H9 (cell line): ENCODE measurements at regions not wholly inside any gene's neighbourhood (a gene's known extent, or its start where the extent isn't known, plus 50 kb on each side); places are given as distances from the start of the nearest gene placed in this dataset.

Experiments used
- DNase-seq: peaks from one replicate; pipeline ENCODE4 v3.0.0-alpha.2; 2017
- H2AFZ ChIP-seq: one replicate; pipeline ENCODE4 v1.6.1; 2013; ENCODE audit warnings: mild to moderate bottlenecking, low read length, control low read depth, moderate library complexity
- H2AK5ac ChIP-seq: 2 replicates; pipeline ENCODE4 v1.6.1; 2013; ENCODE audit warnings: low read length, control low read depth, mixed read lengths; ENCODE audit not compliant: insufficient read length
- H2BK120ac ChIP-seq: one replicate; pipeline ENCODE4 v1.6.1; 2013; ENCODE audit warnings: low read depth, mild to moderate bottlenecking, low read length, control low read depth, inconsistent platforms; ENCODE audit not compliant: poor library complexity, severe bottlenecking
- H2BK12ac ChIP-seq: 2 replicates; pipeline ENCODE4 v1.6.1; 2013; ENCODE audit warnings: low read length, control low read depth, mixed read lengths, low read depth; ENCODE audit not compliant: insufficient read length
- H2BK15ac ChIP-seq: 2 replicates; pipeline ENCODE4 v1.6.1; 2013; ENCODE audit warnings: low read depth, low read length, control low read depth
- H2BK20ac ChIP-seq: one replicate; pipeline ENCODE4 v1.6.1; 2013; ENCODE audit warnings: low read depth, mild to moderate bottlenecking, low read length, control low read depth, inconsistent platforms; ENCODE audit not compliant: poor library complexity, severe bottlenecking
- H2BK5ac ChIP-seq: 2 replicates; pipeline ENCODE4 v1.6.1; 2013; ENCODE audit warnings: low read length, control low read depth, mixed read lengths; ENCODE audit not compliant: insufficient read length
- H3K14ac ChIP-seq: 2 replicates; pipeline ENCODE4 v1.6.1; 2013; ENCODE audit warnings: low read length, control low read depth; ENCODE audit not compliant: insufficient read depth
- H3K18ac ChIP-seq: 2 replicates; pipeline ENCODE4 v1.6.1; 2013; ENCODE audit warnings: low read depth, mild to moderate bottlenecking, mixed read lengths, low read length, control low read depth; ENCODE audit not compliant: insufficient read length
- H3K23ac ChIP-seq: 2 replicates; pipeline ENCODE4 v1.6.1; 2013; ENCODE audit warnings: low read length, control low read depth, mixed read lengths, low read depth; ENCODE audit not compliant: insufficient read length
- H3K23me2 ChIP-seq: 2 replicates; pipeline ENCODE4 v1.6.1; 2013; ENCODE audit warnings: low read depth, mild to moderate bottlenecking, mixed read lengths, low read length, control low read depth; ENCODE audit not compliant: insufficient read length, poor library complexity, severe bottlenecking
- H3K27ac ChIP-seq: 2 replicates; pipeline ENCODE4 v1.5.1; 2013; ENCODE audit warnings: low read length, control low read depth, mixed read lengths, low read depth; ENCODE audit not compliant: insufficient read length
- H3K27me3 ChIP-seq: 2 replicates; pipeline ENCODE4 v1.6.1; 2013; ENCODE audit warnings: low read length, control low read depth, inconsistent platforms; ENCODE audit not compliant: insufficient read depth
- H3K4ac ChIP-seq: 2 replicates; pipeline ENCODE4 v1.6.1; 2013; ENCODE audit warnings: low read depth, mild to moderate bottlenecking, control low read depth, inconsistent platforms, low read length, moderate library complexity
- H3K4me1 ChIP-seq: 2 replicates; pipeline ENCODE4 v1.6.1; 2013; ENCODE audit warnings: low read length, control low read depth, inconsistent platforms; ENCODE audit not compliant: insufficient read depth
- H3K4me2 ChIP-seq: 2 replicates; pipeline ENCODE4 v1.6.1; 2013; ENCODE audit warnings: low read length, control low read depth, mixed read lengths; ENCODE audit not compliant: insufficient read length, insufficient read depth
- H3K56ac ChIP-seq: 2 replicates; pipeline ENCODE4 v1.6.1; 2013; ENCODE audit warnings: low read depth, mild to moderate bottlenecking, mixed read lengths, low read length, control low read depth; ENCODE audit not compliant: insufficient read length
- H3K79me1 ChIP-seq: 2 replicates; pipeline ENCODE4 v1.6.1; 2013; ENCODE audit warnings: low read depth, mild to moderate bottlenecking, moderate library complexity, low read length, control low read depth, inconsistent platforms; ENCODE audit not compliant: insufficient read depth, poor library complexity, severe bottlenecking
- H3K79me2 ChIP-seq: 2 replicates; pipeline ENCODE4 v1.6.1; 2013; ENCODE audit warnings: low read length, control low read depth, inconsistent platforms; ENCODE audit not compliant: insufficient read depth
- H3K9ac ChIP-seq: 2 replicates; pipeline ENCODE4 v1.6.1; 2013; ENCODE audit warnings: low read length, control low read depth, mixed read lengths; ENCODE audit not compliant: insufficient read length; ENCODE audit errors: extremely low read depth
- H3K9me3 ChIP-seq: one replicate; pipeline ENCODE4 v1.6.1; 2013; ENCODE audit warnings: low read depth, low read length, inconsistent platforms; ENCODE audit not compliant: control insufficient read depth
- H3T11ph ChIP-seq: one replicate; pipeline ENCODE4 v1.6.1; 2013; ENCODE audit warnings: mild to moderate bottlenecking, low read length, control low read depth, inconsistent platforms
- H4K20me1 ChIP-seq: one replicate; pipeline ENCODE4 v1.6.1; 2013; ENCODE audit not compliant: control insufficient read depth, insufficient read length, insufficient read depth
- H4K5ac ChIP-seq: 2 replicates; pipeline ENCODE4 v1.6.1; 2013; ENCODE audit warnings: low read depth, mild to moderate bottlenecking, mixed read lengths, low read length, control low read depth; ENCODE audit not compliant: insufficient read length
- H4K8ac ChIP-seq: replicated peaks from 2 replicates; pipeline ENCODE4 v1.6.1; 2013; ENCODE audit warnings: low read length, control low read depth, mixed read lengths, low read depth; ENCODE audit not compliant: insufficient read length
- H4K91ac ChIP-seq: 2 replicates; pipeline ENCODE4 v1.6.1; 2013; ENCODE audit warnings: low read depth, mild to moderate bottlenecking, moderate library complexity, mixed read lengths, low read length, control low read depth; ENCODE audit not compliant: insufficient read length
- H3K27ac Mint-ChIP-seq, 3 experiments: 2 replicates in 2 of 3; 3 replicates in 1 of 3; pipeline ENCODE4 v1.8.0; 2020 to 2021; ENCODE audit warnings: mixed read lengths in 3 of 3, mild to moderate bottlenecking in 1 of 3, moderate library complexity in 1 of 3
- H3K27me3 Mint-ChIP-seq: 2 replicates; pipeline ENCODE4 v1.8.0; 2021; ENCODE audit warnings: low read depth, mild to moderate bottlenecking, moderate library complexity, mixed read lengths
- H3K36me3 Mint-ChIP-seq, 3 experiments: 2 replicates in 2 of 3; 3 replicates in 1 of 3; pipeline ENCODE4 v1.8.0; 2020 to 2021; ENCODE audit warnings: low read depth in 3 of 3, mixed read lengths in 3 of 3; ENCODE audit not compliant: insufficient read depth in 1 of 3
- H3K4me1 Mint-ChIP-seq, 2 experiments: 2 replicates each; pipeline ENCODE4 v1.8.0; 2020; ENCODE audit warnings: mixed read lengths in 2 of 2
- H3K4me3 Mint-ChIP-seq, 2 experiments: 2 replicates in 1 of 2; 3 replicates in 1 of 2; pipeline ENCODE4 v1.8.0; 2020 to 2021; ENCODE audit warnings: mild to moderate bottlenecking in 2 of 2, mixed read lengths in 2 of 2, moderate library complexity in 1 of 2
- H3K9me3 Mint-ChIP-seq, 2 experiments: 2 replicates in 1 of 2; 3 replicates in 1 of 2; pipeline ENCODE4 v1.8.0; 2020; ENCODE audit warnings: mild to moderate bottlenecking in 2 of 2, mixed read lengths in 2 of 2, moderate library complexity in 1 of 2
- WGBS: extraction: QIAGEN DNeasy Blood & Tissue Kit; methylation state at CpG from one replicate; pipeline ENCODE4 v1.1.7; 2013; ENCODE audit warnings: missing lambda C conversion rate, low lambda C conversion rate, mixed read lengths; ENCODE audit not compliant: insufficient read length; ENCODE audit errors: extremely low coverage; 5-methylcytosine and 5-hydroxymethylcytosine counted together
- TF ChIP-seq, protein P1 (sequence below): fragments of 200-600 bp; sonication (generic); conservative IDR thresholded peaks from 3 replicates; pipeline ENCODE4 v1.8.0; 2021; ENCODE audit warnings: antibody characterized with exemption, mild to moderate bottlenecking

DNA sequence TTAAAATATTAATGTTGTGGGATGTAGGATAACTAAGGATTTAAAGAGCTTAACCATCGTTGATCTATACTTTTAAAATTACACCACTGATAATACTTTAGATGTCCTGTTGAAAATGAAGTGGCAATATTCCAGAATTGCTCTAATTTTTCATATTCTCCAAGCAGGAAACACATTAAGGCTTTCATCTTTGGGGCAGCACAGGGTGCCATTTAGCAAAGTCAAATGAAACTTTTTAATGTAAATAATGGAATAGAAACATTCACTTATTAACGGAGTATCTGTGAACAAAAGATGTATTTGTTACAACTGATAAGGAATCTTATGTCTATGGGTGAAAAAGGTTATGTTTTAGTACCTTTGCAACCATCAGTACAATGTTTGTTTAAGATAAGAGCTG is 50.0 kb upstream of the MIR17HG start:
- Mint-ChIP-seq H3K9me3 (no peaks in the 10 kb centered on the region), H3K4me3 (no peak overlapping the region), H3K27me3 (no peaks in the 10 kb centered on the region), H3K27ac (no peak overlapping the region), H3K4me1 (peaks cover 2 to 3% of the 10 kb centered on the region in 2 experiments; a peak in 2 of 4 replicates), H3K36me3 (no peaks in the 10 kb centered on the region)
- WGBS, result no CpG with 5 or more reads among the region's 2 CpGs
- Histone ChIP-seq H3K18ac (no peak overlapping the region), H2BK20ac (no peak overlapping the region), H3K79me2 (no peaks in the 10 kb centered on the region), H3T11ph (no peak overlapping the region), H4K20me1 (no peaks in the 10 kb centered on the region), H3K4ac (no peak overlapping the region), H2BK120ac (no peak overlapping the region), H3K27ac (no peak overlapping the region), H2BK15ac (no peak overlapping the region), H3K23ac (no peak overlapping the region), H3K79me1 (no peaks in the 10 kb centered on the region), H2BK12ac (no peak overlapping the region), H3K23me2 (no peaks in the 10 kb centered on the region), H3K14ac (no peak overlapping the region), H3K4me2 (no peak overlapping the region), H3K9me3 (no peaks in the 10 kb centered on the region), H4K91ac (no peak overlapping the region), H3K27me3 (no peaks in the 10 kb centered on the region), H2BK5ac (no peak overlapping the region), H3K9ac (no peak overlapping the region), H3K56ac (no peak overlapping the region), H2AK5ac (no peak overlapping the region), H4K5ac (no peak overlapping the region), H3K4me1 (no peaks in the 10 kb centered on the region), H4K8ac (no peak overlapping the region), H2AFZ (no peak overlapping the region)
- TF ChIP-seq, protein P1, sequence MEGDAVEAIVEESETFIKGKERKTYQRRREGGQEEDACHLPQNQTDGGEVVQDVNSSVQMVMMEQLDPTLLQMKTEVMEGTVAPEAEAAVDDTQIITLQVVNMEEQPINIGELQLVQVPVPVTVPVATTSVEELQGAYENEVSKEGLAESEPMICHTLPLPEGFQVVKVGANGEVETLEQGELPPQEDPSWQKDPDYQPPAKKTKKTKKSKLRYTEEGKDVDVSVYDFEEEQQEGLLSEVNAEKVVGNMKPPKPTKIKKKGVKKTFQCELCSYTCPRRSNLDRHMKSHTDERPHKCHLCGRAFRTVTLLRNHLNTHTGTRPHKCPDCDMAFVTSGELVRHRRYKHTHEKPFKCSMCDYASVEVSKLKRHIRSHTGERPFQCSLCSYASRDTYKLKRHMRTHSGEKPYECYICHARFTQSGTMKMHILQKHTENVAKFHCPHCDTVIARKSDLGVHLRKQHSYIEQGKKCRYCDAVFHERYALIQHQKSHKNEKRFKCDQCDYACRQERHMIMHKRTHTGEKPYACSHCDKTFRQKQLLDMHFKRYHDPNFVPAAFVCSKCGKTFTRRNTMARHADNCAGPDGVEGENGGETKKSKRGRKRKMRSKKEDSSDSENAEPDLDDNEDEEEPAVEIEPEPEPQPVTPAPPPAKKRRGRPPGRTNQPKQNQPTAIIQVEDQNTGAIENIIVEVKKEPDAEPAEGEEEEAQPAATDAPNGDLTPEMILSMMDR, result no peak
- no peak for DNase-seq
